SH-SY5Y (cell line): ENCODE measurements at regions not wholly inside any gene's neighbourhood (a gene's known extent, or its start where the extent isn't known, plus 50 kb on each side); places are given as distances from the start of the nearest gene placed in this dataset.

ENCODE experiments used
- GATA2 ChIP-seq: IDR thresholded peaks from 2 replicates; pipeline ENCODE4 v1.6.1; 2011; ENCODE audit warnings: mild to moderate bottlenecking, low read depth, low read length
- GATA3 ChIP-seq: IDR thresholded peaks from 2 replicates; pipeline ENCODE4 v1.6.1; 2011; ENCODE audit warnings: low read depth, mild to moderate bottlenecking, low read length, moderate library complexity

- TF ChIP-seq GATA3 (no peak), GATA2 (no peak)
Observed at GRCh38 chr12:43252585-43252984, 299.4 kb downstream of the ADAMTS20 start.
